ENCODE measurements at regions not wholly inside any gene's neighbourhood (a gene's known extent, or its start where the extent isn't known, plus 50 kb on each side); places are given as distances from the start of the nearest gene placed in this dataset.

DNA sequence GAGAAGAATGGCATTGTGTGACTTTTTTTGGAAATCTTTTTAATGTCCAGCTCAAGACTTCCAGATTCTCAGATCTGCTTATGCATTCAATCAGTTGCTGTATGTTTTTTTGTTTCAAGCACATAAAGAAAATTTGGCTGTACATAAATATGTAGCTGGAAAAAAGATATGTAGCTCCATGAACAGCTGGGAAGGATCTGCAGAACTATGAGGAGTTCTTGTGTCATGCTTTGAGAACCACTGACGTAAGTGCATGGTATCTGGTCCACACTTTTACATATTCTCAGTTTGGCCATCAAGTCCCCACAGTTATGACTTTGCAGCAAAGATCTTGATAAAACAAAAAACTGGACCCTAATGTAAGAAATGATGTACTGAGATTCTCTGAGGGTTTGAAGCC is 165.9 kb downstream of the KIT start:
- no peak overlapping the region for H2AFZ ChIP-seq (replicated peaks; ENCODE audit: low read length, poor library complexity)
- H4K8ac ChIP-seq (ENCODE audit: low read depth in 2 of 2, low read length in 2 of 2) = no peak overlapping the region
- no peak overlapping the region for H2AK5ac ChIP-seq (ENCODE audit: low read depth, low read length)
- H3K4ac ChIP-seq (ENCODE audit: low read depth, low read length) = no peak overlapping the region
- no peak overlapping the region for H2BK20ac ChIP-seq (ENCODE audit: low read depth, low read length)
- no peaks in the 10 kb centered on the region for H3K9me1 ChIP-seq (ENCODE audit: insufficient read depth, low read length)
- intact Hi-C loops (cut with micrococcal nuclease) = no loop called here
- no peaks in the 10 kb centered on the region for H3K4me1 ChIP-seq (ENCODE audit: control insufficient read depth, insufficient read depth, low read length)
- H3K18ac ChIP-seq (ENCODE audit: low read depth, low read length) = no peak overlapping the region
- H3K79me1 ChIP-seq (ENCODE audit: low read depth in 1 of 2, low read length in 2 of 2) = no peaks in the 10 kb centered on the region
- DNase-seq (no peak), ATAC-seq (ENCODE audit: low read depth) (no peak)
- no peak overlapping the region for H4K91ac ChIP-seq (ENCODE audit: insufficient read depth, low read depth, low read length)
- no peak overlapping the region for H2BK15ac ChIP-seq (ENCODE audit: low read depth, low read length)
- no peak overlapping the region for H3K4me3 ChIP-seq (ENCODE audit: insufficient read depth, low read depth, low read length)
- no peak overlapping the region for H3K27ac ChIP-seq (ENCODE audit: insufficient read depth, low read length)
- dilution Hi-C loops (cut with HindIII; ENCODE audit: low sequenced_read_pairs, unreplicated experiment) = no loop called here
- POLR2A ChIA-PET (ENCODE audit: unreplicated experiment) = no interaction called here
- H3K9me3 ChIP-seq (ENCODE audit: control insufficient read depth, insufficient read depth, low read length) = 0 out of 2 replicates have a peak, but pooled peaks cover 2% of the 10 kb centered on the region
- no CpG with 5 or more reads among the region's 1 CpG for WGBS, 2 experiments (ENCODE audit: extremely low coverage in 2 of 2, insufficient read length in 1 of 2)
- H3K14ac ChIP-seq (replicated peaks; ENCODE audit: low read depth, low read length) = no peak overlapping the region; the same call in 1 of the 2 replicates
- H3K23ac ChIP-seq (ENCODE audit: low read depth, low read length) = no peak overlapping the region
- no peaks in the 10 kb centered on the region for H3K36me3 ChIP-seq (ENCODE audit: control insufficient read depth, insufficient read depth, low read length)
- in situ Hi-C loops (cut with MboI; ENCODE audit: low sequenced_read_pairs) = loop anchor here (25.0 kb wide), 1 partner anchor 489 kb away; no protein-coding TSS in a partner anchor
- no peaks in the 10 kb centered on the region for H4K20me1 ChIP-seq (ENCODE audit: insufficient read depth, low read length)
- BruUV-seq (replicated peaks) = no TSS peak
- H3K9ac ChIP-seq (ENCODE audit: low read depth, low read length) = no peak overlapping the region
- no peak overlapping the region for H2BK120ac ChIP-seq (ENCODE audit: low read depth, low read length)
- TF ChIP-seq MAFK (IDR thresholded peaks at IDR 0.05; ENCODE audit: low read depth, low read length) (no peak), NFE2L2 (IDR thresholded peaks at IDR 0.05; ENCODE audit: low read depth, low read length) (no peak), RFX5 (IDR thresholded peaks at IDR 0.05; ENCODE audit: low read depth, low read length) (no peak), POLR2A (IDR thresholded peaks at IDR 0.05; ENCODE audit: low read depth, low read length) (no peak), MAZ (IDR thresholded peaks at IDR 0.05; ENCODE audit: borderline replicate concordance, low read depth, low read length) (no peak), MXI1 (IDR thresholded peaks at IDR 0.05; ENCODE audit: borderline replicate concordance, low read depth, low read length) (no peak), FOS (IDR thresholded peaks at IDR 0.05; ENCODE audit: low read depth, low read length) (no peak), CHD1 (IDR thresholded peaks at IDR 0.05; ENCODE audit: low read depth, low read length) (no peak)
- TF ChIP-seq, protein P1, sequence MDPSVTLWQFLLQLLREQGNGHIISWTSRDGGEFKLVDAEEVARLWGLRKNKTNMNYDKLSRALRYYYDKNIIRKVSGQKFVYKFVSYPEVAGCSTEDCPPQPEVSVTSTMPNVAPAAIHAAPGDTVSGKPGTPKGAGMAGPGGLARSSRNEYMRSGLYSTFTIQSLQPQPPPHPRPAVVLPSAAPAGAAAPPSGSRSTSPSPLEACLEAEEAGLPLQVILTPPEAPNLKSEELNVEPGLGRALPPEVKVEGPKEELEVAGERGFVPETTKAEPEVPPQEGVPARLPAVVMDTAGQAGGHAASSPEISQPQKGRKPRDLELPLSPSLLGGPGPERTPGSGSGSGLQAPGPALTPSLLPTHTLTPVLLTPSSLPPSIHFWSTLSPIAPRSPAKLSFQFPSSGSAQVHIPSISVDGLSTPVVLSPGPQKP (IDR thresholded peaks at IDR 0.05; ENCODE audit: borderline replicate concordance, low read depth, low read length) = no peak
- TF ChIP-seq, protein P2, sequence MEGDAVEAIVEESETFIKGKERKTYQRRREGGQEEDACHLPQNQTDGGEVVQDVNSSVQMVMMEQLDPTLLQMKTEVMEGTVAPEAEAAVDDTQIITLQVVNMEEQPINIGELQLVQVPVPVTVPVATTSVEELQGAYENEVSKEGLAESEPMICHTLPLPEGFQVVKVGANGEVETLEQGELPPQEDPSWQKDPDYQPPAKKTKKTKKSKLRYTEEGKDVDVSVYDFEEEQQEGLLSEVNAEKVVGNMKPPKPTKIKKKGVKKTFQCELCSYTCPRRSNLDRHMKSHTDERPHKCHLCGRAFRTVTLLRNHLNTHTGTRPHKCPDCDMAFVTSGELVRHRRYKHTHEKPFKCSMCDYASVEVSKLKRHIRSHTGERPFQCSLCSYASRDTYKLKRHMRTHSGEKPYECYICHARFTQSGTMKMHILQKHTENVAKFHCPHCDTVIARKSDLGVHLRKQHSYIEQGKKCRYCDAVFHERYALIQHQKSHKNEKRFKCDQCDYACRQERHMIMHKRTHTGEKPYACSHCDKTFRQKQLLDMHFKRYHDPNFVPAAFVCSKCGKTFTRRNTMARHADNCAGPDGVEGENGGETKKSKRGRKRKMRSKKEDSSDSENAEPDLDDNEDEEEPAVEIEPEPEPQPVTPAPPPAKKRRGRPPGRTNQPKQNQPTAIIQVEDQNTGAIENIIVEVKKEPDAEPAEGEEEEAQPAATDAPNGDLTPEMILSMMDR (conservative IDR thresholded peaks at IDR 0.05; ENCODE audit: low read depth, low read length) = no peak
- no peak overlapping the region for H2AK9ac ChIP-seq (replicated peaks; ENCODE audit: low read depth, low read length, poor library complexity)
- no peak overlapping the region for H3K4me2 ChIP-seq (ENCODE audit: low read depth, low read length)
- no peak overlapping the region for H4K5ac ChIP-seq (ENCODE audit: low read depth, low read length)
- H3K56ac ChIP-seq (ENCODE audit: extremely low read depth, insufficient read depth, low read length) = no peak overlapping the region
- CTCF ChIA-PET = interaction anchor here (1.0 kb wide), 1 partner anchor 10 kb away, joined by 3 read pairs; no protein-coding TSS in a partner anchor
- H2BK5ac ChIP-seq (ENCODE audit: low read depth, low read length, poor library complexity, severe bottlenecking) = no peak overlapping the region
- no peaks in the 10 kb centered on the region for H3K27me3 ChIP-seq (ENCODE audit: control insufficient read depth, insufficient read depth, low read length)

All from IMR-90 (cell line).